Parathyroid adenoma (tissue), 2 donors: ENCODE measurements at regions not wholly inside any gene's neighbourhood (a gene's known extent, or its start where the extent isn't known, plus 50 kb on each side); places are given as distances from the start of the nearest gene placed in this dataset.

Source experiments
- H2AFZ ChIP-seq: fragments of 300-600 bp; sonication (generic); one replicate; pipeline ENCODE4 v1.7.0; 2017; ENCODE audit warnings: antibody characterized with exemption, mild to moderate bottlenecking
- H3K27ac ChIP-seq: fragments of 300-600 bp; sonication (generic); one replicate; pipeline ENCODE4 v1.7.0; 2017
- H3K27me3 ChIP-seq: fragments of 300-600 bp; sonication (generic); one replicate; pipeline ENCODE4 v1.7.0; 2017; ENCODE audit warnings: low read length; ENCODE audit not compliant: control insufficient read depth, insufficient read depth
- H3K36me3 ChIP-seq: fragments of 300-600 bp; sonication (generic); one replicate; pipeline ENCODE4 v1.7.0; 2017; ENCODE audit warnings: low read length; ENCODE audit not compliant: control insufficient read depth, insufficient read depth
- H3K4me1 ChIP-seq: fragments of 300-600 bp; sonication (generic); one replicate; pipeline ENCODE4 v1.7.0; 2017; ENCODE audit warnings: control low read depth
- H3K4me2 ChIP-seq: fragments of 300-600 bp; sonication (generic); one replicate; pipeline ENCODE4 v1.7.0; 2017; ENCODE audit warnings: low read length
- H3K4me3 ChIP-seq: fragments of 300-600 bp; sonication (generic); one replicate; pipeline ENCODE4 v1.7.0; 2017; ENCODE audit warnings: low read depth, low read length
- H3K79me2 ChIP-seq: fragments of 300-600 bp; sonication (generic); one replicate; pipeline ENCODE4 v1.7.0; 2017; ENCODE audit warnings: control low read depth
- H3K9ac ChIP-seq: fragments of 300-600 bp; sonication (generic); one replicate; pipeline ENCODE4 v1.7.0; 2017; ENCODE audit warnings: mild to moderate bottlenecking
- H3K9me3 ChIP-seq: fragments of 300-600 bp; sonication (generic); one replicate; pipeline ENCODE4 v1.7.0; 2017; ENCODE audit warnings: low read length; ENCODE audit not compliant: control insufficient read depth
- CTCF ChIP-seq: fragments of 300-600 bp; sonication (generic); IDR thresholded peaks from one replicate; pipeline ENCODE4 v1.7.0; 2017; ENCODE audit warnings: antibody characterized with exemption, mild to moderate bottlenecking
- donor health status: primary hyperparathyroidism.

DNA sequence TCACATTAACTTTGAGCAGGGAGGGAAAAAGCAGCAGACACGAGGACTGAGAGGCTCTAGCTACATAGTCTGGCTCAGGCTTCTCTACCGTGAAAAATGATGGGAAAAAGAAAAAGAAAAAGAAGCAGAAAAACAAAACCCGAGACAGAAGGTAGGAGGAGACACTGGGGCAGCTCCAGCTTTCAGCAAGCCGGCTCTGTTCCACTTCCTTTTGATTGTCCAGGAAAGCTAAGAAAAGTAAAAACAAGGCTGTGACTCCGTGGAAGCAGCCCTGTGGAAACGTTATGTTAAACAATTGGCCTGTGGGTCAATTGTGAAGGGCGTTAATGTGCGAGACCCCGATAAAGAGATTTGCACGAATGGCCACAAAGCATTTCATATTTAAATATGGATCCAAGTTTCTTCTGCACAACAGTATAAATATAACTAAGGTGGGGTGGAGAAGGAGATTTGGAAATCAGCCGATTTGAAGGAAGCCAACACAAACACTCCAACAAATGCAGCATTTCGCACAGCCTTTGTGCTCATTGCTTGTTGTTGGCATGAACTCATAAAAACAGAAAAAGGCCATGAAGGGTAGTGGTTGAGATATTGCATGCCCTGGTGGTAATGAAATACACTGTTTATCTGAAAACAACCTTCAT, 236.9 kb upstream of the JAG1 start:
- Histone ChIP-seq H3K27ac (peak overlapping the region; percentile 25), H3K79me2 (no peaks in the 10 kb centered on the region), H3K4me3 (no peak overlapping the region), H3K9ac (no peak overlapping the region), H3K27me3 (no peaks in the 10 kb centered on the region), H3K4me2 (no peak overlapping the region), H3K36me3 (no peaks in the 10 kb centered on the region), H2AFZ (no peak overlapping the region), H3K9me3 (no peaks in the 10 kb centered on the region), H3K4me1 (no peaks in the 10 kb centered on the region)
- TF ChIP-seq CTCF: no peak

- H2AFZ ChIP-seq: no peak overlapping the region
- TF ChIP-seq CTCF: no peak
- no peak overlapping the region for H3K4me3 ChIP-seq
- H3K36me3 ChIP-seq: no peaks in the 10 kb centered on the region
- H3K27me3 ChIP-seq: no peaks in the 10 kb centered on the region
- H3K4me1 ChIP-seq: no peaks in the 10 kb centered on the region
- H3K27ac ChIP-seq: no peak overlapping the region
- H3K9ac ChIP-seq: no peak overlapping the region
- no peaks in the 10 kb centered on the region for H3K9me3 ChIP-seq
- no peaks in the 10 kb centered on the region for H3K79me2 ChIP-seq
- H3K4me2 ChIP-seq: no peak overlapping the region
These were observed 237.5 kb upstream of the JAG1 start for GRCh38 chr20:10911298-10911697.

DNA sequence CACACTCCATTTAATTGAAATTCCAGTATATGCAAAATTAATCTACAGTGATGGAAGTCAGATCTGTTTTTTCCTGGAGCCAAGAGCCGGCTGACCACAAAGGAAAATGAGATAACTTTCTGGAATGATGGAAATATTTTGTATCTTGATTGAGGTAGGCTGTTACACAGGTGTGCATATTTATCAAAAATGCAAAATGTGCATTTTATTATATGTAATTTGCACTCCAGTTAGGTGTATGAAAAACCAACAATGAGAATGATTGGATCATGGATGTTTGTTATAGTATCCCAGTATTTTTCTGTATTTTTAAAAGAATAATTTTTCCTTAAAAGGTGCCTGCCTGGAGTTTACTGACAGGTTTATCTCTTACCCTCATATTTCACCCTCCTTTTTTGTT, 242.0 kb upstream of the JAG1 start:
- Histone ChIP-seq H3K79me2 (no peaks in the 10 kb centered on the region), H3K9ac (no peak overlapping the region), H3K36me3 (no peaks in the 10 kb centered on the region), H3K4me3 (no peak overlapping the region), H3K4me1 (no peaks in the 10 kb centered on the region), H3K27me3 (no peaks in the 10 kb centered on the region), H3K27ac (no peak overlapping the region), H2AFZ (no peak overlapping the region), H3K9me3 (no peaks in the 10 kb centered on the region), H3K4me2 (no peak overlapping the region)
- no peak for TF ChIP-seq CTCF

DNA sequence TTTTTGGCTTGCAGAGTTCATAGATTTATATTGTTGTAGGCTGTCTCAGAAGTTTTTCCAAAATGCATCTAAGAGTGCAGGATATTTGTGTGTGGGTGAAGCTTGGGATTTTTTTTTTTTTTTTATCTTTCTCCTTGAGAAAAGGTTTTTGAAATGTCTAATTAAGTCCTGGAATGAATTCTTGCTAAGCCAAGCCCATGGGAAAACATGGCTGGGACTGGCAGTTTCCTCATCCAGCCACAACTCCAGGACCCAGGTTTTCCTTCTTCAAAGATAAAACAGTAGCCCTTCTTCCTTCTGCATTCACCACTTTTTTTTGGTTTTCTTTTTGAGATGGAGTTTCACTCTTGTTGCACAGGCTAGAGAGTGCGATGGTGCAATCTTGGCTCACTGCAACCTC, 242.5 kb upstream of the JAG1 start:
- H3K4me2 ChIP-seq: no peak overlapping the region
- no peaks in the 10 kb centered on the region for H3K79me2 ChIP-seq
- no peaks in the 10 kb centered on the region for H3K36me3 ChIP-seq
- H3K27me3 ChIP-seq: no peaks in the 10 kb centered on the region
- H3K27ac ChIP-seq: no peak overlapping the region
- no peak overlapping the region for H3K9ac ChIP-seq
- no peak overlapping the region for H2AFZ ChIP-seq
- H3K9me3 ChIP-seq: no peaks in the 10 kb centered on the region
- no peak overlapping the region for H3K4me3 ChIP-seq
- no peak for TF ChIP-seq CTCF
- H3K4me1 ChIP-seq: no peaks in the 10 kb centered on the region

DNA sequence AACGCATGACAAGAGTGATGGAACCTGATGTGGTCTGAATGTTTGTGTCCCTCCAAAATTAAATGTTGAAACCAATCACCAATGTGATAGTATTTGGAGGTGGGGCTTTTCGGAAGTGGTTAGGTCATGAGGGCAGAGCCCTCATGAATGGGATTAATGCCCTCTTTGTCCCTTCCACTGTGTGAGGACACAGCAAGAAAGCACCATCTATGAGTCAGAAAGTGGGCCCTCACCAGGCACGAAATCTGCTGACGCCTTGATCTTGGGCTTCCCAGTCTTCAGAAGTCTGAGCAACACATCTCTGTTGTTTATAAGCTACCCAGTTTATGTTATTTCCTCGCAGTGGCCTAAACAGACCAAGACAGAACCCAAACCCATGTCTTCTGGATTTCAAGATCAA, 244.0 kb upstream of the JAG1 start:
- no peaks in the 10 kb centered on the region for H3K27me3 ChIP-seq
- no peaks in the 10 kb centered on the region for H3K4me1 ChIP-seq
- H3K4me3 ChIP-seq: no peak overlapping the region
- H3K36me3 ChIP-seq: no peaks in the 10 kb centered on the region
- TF ChIP-seq CTCF: no peak
- H3K4me2 ChIP-seq: no peak overlapping the region
- H3K9ac ChIP-seq: no peak overlapping the region
- H3K27ac ChIP-seq: no peak overlapping the region
- no peaks in the 10 kb centered on the region for H3K79me2 ChIP-seq
- no peak overlapping the region for H2AFZ ChIP-seq
- H3K9me3 ChIP-seq: no peaks in the 10 kb centered on the region
